Stimulated activated CD4-positive, alpha-beta T cell treated with anti-CD3 and anti-CD28 coated beads, Interleukin-1b, Interleukin-23, amount 100 ng/mL, for 24 hours (primary cell): ENCODE measurements at regions not wholly inside any gene's neighbourhood (a gene's known extent, or its start where the extent isn't known, plus 50 kb on each side); places are given as distances from the start of the nearest gene placed in this dataset.

Source experiments
- DNase-seq, 4 experiments: peaks; one replicate each; pipeline ENCODE4 v3.0.0-alpha.2; 2020; ENCODE audit warnings: low read depth in 4 of 4, low spot score in 1 of 4

DNA sequence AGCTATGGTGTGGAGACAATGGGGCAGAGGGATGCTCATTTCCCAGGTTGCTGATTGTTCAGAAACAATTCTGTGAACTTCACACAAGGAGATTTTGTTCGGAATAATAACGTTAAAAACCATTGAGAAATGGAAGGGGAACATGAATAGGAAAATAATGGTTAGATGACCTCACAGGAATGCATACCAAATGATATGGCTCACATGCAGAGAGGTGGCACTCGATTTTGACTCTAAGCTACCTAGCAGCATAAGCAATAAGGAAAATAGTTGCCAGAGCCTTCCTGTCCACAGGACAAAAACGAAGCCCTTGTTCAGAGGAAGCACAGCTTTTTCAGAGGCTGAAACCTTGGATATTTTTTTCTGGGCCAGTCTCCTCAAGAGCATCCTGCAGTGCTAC is 293.1 kb downstream of the ZEB1 start:
- no peak for DNase-seq

DNA sequence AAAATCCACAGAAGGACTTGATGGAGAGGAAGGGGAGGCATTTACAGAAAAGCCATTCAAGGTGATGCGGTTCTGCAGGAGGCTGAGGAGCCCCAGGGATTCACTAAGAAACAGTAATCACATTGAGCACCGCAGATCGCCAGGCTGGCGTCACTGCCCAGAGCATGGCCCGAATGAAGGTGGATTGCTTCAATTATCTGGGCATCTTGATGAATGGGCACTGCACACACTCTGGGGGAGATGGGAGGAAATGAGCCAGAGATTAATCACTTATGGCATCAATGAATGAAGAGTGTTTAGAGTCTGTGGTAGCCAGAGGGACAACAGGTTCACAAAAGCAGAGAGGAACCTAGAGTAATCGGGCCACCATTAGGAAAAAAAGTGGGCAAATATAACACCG is 292.1 kb downstream of the ZEB1 start:
- DNase-seq = no peak

DNA sequence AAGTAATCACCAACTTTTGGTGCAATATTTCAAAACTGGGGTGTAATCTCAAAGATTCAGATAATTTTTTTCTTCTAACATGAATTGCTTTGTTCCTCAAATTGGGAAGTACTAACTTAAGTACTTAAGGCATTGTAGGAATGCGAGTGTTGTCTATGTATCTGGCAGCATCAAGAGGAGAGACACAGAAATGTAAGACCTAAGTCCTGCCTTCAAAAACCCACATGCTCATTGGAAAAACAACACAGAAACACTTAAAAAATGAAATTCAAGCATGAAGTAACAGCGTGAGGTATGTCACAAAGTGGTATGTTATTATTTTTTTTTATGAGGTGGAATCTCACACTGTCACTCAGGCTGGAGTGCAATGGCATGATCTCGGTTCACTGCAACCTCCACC is 288.5 kb downstream of the ZEB1 start:
- DNase-seq = no peak

DNA sequence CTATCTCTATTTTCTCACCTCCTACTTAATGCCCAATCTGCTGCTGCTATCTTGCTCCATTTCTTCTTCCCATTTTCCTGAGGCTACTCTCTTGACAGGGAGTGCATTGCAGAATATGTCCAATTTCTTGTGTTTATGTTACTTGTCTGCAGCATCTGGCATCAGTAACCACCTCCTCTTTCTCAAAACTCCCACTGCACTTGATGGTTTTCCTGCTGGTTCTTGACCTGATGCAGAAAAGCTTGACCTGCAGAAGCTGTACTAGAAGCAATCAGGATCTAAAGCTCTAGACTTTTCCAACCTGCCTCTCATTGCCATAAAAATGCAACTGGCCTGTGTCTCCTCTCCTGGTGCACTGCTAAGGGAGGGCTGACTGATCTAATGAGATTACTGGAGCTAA is 287.8 kb downstream of the ZEB1 start:
- DNase-seq = no peak

DNA sequence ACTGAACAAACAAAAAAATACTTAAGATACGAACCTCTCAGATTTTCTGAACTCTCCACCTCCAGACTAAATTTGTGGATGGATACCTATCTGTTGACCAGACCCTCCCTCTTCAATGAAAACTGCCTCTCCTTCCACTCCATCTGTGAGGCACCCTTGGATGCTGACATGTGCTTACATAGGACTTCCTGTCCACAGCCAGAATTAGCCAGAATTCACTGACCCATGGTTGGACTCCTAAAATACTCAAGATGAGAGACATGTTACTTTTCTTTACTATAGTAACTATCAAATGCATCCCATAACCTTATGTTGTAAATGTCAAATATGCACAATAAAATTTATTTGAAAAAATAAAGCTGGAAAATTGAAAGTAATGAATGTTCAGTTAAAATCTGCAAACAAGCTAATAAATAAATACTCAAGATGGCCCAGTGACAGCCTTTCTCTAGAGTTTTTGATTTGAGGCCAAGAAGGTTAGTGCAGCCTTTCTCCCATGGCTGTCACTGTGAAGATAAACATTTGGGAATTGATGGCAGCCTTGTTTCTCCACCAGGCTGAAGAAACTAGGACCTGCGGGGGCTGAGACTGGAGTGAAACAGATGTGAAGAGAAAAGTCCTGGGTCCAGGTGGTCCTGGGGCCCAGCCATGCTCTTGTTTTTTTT is 287.0 kb downstream of the ZEB1 start:
- DNase-seq = no peak

DNA sequence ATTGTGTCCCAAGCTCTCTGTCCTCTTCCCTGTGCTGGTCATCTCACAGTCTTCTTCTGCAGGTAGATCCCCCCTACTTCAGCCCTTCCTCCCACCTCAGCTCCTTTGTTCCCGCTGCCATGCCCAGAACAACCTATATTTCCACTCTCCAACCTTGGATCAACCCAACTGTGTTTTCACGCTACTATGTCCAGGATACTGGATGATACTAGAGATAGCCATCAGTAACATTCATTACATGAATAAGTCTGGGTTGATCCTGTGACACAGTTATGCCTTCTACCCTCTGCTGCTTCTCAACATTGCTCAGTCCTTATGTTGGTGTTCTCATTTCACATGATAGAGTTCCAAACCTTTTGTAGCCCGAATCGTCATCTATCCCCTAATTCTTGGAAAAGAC is 286.4 kb downstream of the ZEB1 start:
- no peak for DNase-seq

DNA sequence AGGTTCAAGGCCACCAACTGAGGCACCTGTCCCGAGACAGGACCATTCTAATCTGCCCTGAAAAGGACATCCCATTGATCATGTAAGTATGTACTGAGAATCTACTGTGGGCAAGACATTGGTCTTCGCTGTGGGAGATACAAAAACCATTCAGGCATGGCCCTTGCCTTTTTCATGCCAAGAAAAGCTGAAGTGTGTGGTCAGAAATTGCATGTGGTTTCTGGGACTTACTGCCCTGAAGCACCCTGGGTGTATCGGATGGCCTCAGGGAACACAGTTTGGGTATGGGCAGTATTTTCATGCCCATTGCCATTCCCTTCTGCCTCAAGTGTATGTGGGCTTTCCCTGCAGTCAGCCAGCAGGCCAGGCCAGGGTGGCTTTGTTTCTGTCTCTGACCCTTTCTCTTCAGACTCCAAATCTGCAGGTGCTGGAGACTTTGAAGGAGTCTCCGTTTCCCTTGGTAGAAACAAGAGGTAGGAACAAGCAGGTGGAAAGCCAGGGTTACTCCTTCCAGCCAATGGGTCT is 285.7 kb downstream of the ZEB1 start:
- DNase-seq = no peak

DNA sequence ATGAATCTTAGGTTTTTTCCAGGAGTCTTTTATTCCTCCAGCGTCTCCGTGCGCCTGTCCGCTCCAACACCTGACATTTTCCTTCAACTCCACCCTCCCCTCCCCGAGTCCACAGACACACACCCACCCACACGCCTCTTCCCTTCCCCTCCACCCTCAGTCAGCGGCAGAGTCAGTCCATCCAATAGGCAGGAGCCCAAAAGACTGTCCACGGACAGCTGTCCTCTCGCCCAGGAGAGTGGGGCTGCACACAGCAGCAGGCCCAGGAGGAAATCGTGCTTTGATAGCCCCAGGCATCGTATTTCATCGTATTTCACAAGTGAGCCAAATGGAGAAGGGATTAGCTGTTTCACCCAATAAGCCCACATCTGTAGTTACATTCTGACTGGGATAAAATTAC is 285.1 kb downstream of the ZEB1 start:
- DNase-seq = no peak

DNA sequence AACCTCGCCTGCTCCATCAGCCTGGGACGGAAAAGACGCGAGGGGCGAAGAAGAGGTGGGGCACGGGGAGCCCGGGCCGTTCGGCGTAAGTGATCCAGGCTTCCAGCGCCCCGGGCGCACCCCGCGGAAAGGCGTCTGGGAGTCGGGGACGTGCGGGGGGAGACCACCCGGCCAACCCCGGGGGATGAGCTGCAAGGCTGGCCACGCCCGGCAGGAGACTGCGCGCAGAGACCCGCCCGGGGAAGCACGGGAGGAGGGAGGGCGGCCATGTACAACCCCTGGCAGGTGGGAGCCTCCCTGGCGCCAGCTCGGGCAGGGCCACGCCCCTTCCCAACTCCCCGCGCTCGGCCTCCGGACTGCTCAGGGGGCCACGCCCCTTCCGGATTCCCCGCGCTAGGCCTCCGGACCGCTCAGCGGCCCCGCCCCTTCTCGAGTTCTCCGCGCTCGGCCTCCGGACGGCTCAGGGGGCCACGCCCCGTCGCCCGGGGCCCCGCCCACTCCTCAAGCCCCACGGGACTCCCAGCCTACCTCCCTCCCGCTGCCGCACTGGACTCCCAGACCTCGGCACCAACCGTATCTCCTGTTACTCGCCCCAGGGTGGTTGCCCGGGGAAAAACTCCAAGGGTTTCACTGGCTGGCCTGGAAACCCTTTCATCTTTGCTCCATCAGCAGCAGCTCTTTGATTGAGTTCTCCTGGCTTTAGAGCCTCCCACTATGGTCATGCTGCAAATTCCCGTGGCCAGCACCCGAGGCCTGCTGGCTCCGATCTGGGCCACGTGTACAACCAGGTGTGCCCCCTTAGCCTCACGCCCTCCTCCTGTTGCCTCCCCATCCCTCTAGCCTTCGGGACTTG is 284.4 kb downstream of the ZEB1 start:
- peak; percentile 42 to 89 (median 74) for DNase-seq

DNA sequence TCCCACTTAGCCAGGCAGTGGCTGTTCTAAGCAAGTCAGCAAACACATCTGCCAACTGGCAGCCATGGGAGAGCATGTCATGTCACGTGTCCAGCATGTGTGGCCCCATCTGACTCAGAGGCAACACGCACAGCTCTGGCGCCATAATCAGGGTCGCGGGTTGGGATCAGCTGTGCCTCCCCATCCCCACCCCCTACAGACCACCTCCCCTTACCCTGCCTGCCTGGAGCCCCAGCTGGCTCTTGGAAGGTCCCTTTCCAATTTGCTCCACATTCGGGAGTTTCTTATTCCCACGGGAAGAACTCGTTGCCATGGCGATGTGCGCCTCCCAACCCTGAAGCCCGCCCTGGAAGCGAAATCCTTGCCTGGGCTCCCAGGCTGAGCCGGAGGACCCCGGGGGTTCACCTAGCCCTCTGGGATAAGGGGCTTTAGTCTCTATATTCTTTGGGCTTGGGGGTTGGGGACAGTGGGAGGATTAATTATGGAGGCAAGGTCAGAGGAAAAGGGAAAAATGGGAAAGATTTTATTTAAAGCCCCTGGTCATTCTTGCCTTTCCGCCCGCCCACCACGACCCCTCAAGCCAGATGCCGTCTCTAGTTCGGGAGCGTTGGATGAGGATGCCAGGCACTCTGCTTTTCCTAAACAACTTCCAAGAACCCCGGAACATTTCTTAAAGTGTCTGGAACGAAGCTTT is 283.7 kb downstream of the ZEB1 start:
- no peak for DNase-seq

DNA sequence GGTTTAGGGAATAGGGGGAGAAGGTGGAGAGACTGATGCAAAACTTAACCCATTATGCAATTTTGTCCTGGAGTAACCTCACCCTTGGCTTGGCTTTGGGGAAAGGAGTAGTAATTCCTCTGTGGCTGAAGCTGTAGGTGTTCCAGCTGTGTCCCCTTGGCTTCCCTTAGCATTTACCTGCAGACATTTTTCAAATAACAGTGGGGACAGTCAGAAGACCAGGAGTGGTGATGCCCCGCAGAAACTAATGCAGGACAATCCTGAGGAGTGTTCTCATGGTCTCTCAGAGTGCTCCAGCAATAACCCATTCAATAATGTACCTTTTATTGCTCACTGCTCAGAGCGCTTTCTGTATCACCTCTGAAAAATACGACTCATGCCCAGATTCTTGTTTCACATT is 282.1 kb downstream of the ZEB1 start:
- no peak for DNase-seq

DNA sequence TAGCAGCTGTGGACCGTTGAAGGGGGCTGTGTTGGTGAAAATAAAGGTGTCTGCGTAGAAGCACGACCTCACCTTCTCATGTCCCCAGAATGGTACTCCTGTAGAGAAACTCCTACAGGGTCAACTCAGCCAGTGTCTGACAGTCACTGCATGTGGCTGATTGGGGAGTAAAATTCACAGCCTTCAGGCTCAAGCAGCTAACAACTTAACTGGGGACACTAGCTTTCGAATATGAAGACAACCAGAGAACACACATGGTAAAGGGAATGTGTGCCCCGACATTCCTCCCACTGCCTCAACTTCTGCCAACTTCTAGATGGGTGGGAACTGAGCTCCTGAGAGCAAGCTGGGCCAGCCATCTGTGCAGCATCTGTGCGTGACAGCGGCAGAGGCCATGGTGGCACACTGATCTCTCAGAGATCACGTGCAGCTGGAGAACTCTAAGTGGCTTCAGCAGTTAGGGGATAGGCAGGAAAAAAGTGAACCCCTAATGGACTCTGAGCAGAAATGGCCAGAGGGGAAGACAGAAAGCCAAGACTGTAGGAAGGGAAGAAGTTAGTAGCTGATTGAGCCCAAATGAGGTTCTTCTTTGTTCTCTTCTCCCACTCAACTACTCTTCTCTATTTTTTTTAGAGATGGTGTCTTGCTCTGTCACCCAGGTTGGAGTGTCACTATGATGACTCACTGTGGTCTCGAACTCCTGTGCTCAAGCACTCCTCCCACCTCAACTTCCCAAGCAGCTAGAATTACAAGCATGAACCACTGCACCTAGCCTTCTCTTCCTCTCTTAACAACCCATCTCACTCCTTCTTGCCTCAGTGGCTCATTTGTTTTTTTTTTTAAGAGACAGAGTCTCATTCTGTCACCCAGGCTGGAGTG is 280.8 kb downstream of the ZEB1 start:
- DNase-seq = no peak

DNA sequence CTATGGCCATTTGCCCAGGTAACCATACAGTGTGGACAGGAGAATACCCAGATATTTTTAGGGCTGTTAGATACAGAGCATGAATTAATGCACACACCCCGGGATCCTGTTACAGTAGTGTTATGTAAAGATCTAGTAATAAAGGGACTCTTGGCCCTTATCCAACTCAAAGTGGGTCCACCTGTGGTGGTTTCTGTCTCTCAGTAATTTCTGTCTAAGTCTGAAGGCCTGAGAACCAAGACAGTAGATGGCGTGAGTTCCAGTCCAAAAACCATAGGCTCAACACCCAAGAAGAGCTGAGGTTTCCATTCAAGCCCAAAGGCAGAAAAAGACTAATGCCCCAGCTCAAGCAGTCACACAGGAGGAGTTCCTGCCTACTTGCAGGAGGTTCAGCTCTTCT is 277.7 kb downstream of the ZEB1 start:
- no peak for DNase-seq

DNA sequence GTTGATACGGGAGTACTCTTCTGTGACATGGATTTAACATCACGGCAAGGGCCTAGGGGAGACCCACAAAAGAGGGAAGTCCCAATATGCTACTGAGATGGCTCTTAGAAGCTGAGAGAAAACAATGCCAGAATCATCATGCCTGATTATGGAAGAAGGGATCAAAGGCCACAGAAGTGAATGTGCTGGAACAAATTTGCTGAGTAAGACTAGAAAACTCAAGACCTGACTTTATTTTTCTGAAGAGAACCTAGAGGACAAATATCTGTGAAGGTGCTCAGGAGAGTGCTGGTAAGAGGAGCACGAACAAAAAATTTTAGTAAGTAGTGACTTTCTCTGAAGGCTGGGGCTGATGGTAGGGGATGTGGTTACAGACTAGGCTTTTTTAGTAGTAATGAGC is 277.0 kb downstream of the ZEB1 start:
- no peak for DNase-seq

DNA sequence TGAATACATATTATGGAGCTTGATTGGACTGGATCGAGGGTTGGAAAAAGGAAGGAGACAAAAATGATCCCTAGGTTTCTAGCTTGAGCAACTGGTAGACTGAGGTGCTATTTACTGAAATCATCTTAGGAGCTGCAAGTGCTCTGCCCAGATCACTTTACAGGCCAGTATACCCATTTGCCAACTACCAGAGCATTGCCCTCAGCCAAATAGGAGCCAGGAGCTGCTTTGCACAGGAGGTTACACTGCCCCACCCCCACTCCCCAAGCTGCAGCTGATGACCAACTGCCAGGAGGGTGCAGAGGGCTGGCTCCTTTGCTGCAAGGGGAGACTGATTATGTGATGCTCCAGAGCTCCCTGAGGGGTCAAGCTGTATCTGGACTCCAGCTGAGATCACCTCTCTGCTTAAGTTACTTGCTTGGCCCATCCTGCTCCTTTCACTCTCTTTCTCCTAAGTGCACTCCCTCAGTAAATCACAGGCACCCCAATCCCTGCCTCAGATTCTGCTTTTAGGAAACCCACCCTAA is 275.4 kb downstream of the ZEB1 start:
- DNase-seq = no peak

DNA sequence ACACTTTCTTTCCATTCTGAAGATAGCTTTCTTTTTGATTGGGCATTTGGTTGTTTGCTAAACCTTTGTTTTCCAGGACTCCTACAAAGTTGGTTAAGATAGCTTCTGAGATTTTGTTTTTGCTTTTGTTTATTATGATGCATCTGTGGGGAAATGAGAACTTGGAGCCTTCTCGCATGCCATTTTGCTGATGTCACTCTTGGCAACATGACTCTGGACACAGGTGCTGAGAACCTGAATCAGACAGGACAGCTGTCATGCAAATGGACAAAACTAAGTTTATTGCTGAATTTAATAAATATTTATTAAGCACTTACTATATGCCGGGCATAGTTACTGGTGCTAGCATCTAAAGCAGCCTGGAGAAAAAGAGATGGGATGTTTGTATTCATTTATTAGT is 274.1 kb downstream of the ZEB1 start:
- no peak for DNase-seq

DNA sequence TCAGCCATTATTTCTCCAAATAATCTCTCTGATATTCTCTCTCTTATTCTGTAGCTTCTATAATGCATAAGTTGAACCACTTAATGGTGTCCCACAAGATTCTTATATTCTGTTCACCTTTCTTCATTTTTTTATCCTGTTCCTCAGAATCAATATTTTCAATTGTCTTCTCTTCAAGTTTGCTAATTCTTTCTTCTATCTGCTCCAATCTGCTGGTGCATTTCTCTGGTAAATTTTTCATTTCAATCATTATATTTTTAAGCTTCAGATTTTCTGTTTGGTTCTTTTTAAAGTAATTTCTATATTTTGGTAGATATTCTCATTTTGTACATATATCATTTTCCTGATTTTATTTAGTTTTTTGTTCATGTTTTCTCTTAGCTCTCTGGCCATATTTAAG is 272.6 kb downstream of the ZEB1 start:
- DNase-seq = no peak

DNA sequence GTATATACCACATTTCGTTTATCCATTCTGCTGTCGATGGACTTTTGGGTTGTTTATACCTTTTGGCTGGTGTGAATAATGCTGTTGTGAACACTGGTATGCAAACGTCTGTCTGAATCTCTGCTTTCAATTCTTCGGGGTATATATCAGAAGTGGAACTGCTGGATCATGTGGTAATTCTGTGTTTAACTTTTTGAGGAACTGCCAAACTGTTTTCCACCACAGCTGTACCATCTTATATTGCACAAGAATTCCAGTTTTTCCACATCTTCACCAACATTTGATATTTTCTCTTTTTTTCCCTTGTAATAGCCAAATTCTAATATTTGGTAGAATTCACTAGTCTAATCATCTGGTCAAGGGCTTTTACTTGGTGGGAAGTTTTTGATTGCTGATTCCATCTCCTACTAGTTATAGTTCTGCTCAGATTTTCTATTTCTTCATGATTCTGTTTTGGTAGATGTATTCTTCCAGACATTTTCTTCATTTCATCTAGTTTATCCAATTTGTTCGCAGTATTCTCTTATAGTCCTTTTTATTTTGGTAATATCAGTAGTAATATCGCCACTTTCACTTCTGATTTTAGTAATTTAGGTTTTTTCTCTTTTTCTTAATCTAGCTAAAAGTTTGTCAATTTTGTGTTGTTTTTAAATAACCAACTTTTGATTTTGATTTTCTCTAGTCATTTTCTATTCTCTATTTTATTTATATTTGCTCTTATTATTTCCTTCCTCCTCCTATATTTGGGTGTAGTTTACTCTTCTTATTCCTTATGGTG is 271.2 kb downstream of the ZEB1 start:
- DNase-seq = no peak

DNA sequence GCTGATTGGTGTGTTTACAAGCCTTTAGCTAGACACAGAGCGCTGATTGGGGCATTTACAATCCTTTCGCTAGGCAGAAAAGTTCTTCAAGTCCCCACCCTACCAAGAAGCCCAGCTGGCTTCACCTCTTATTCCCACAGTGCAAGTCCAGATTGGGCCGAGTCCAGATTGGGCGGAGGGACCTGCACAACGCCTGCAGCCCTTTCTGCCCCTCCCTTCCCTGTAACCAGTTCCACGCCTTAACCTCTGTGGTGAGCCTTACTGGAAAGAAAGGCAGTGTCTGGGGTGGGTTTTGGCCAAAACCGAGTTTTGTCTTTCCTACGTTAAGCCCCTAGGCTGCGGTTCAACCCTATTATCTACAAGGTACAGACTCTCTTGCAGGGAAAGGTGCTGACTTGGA is 268.7 kb downstream of the ZEB1 start:
- no peak for DNase-seq
